OCI-LY3 (cell line): ENCODE measurements at regions not wholly inside any gene's neighbourhood (a gene's known extent, or its start where the extent isn't known, plus 50 kb on each side); places are given as distances from the start of the nearest gene placed in this dataset.

ENCODE experiments used
- H2AFZ ChIP-seq: fragments of 200-600, 300-600 bp; shearing (Covaris generic); 2 replicates; pipeline ENCODE4 v1.6.0; 2014; ENCODE audit warnings: antibody characterized with exemption, low read depth, low read length
- H3K27ac ChIP-seq: fragments of 200-600, 300-600 bp; sonication (generic); 2 replicates; pipeline ENCODE4 v1.5.1; 2014; ENCODE audit warnings: mild to moderate bottlenecking, low read length, moderate library complexity, mixed read lengths
- H3K27me3 ChIP-seq: fragments of 200-600, 300-600 bp; sonication (generic); 2 replicates; pipeline ENCODE4 v1.6.1; 2014; ENCODE audit warnings: low read depth, low read length, mixed read lengths
- H3K36me3 ChIP-seq: fragments of 200-600, 300-600 bp; sonication (generic); replicated peaks from 2 replicates; pipeline ENCODE3; 2014; ENCODE audit warnings: low read depth, low read length, mixed read lengths
- H3K4me1 ChIP-seq: fragments of 300-600, 200-600 bp; sonication (generic); 2 replicates; pipeline ENCODE4 v1.6.1; 2014; ENCODE audit warnings: low read length, mixed read lengths
- H3K4me2 ChIP-seq: fragments of 200-600, 300-600 bp; sonication (generic); 2 replicates; pipeline ENCODE4 v1.6.1; 2014; ENCODE audit warnings: low read length, mixed read lengths
- H3K4me3 ChIP-seq: fragments of 300-600, 200-600 bp; sonication (generic); 2 replicates; pipeline ENCODE4 v1.5.1; 2014; ENCODE audit warnings: antibody characterized with exemption, mild to moderate bottlenecking, low read length, moderate library complexity
- H3K79me2 ChIP-seq: fragments of 300-600, 200-600 bp; shearing (Covaris generic); 2 replicates; pipeline ENCODE4 v1.6.1; 2014; ENCODE audit warnings: mild to moderate bottlenecking, low read length, mixed read lengths
- H3K9ac ChIP-seq: fragments of 300-600, 200-600 bp; shearing (Covaris generic); 2 replicates; pipeline ENCODE4 v1.6.0; 2014; ENCODE audit warnings: mild to moderate bottlenecking, low read length, moderate library complexity
- H3K9me3 ChIP-seq: fragments of 200-600, 300-600 bp; shearing (Covaris generic); 2 replicates; pipeline ENCODE4 v1.6.1; 2014; ENCODE audit warnings: low read length, mixed read lengths; ENCODE audit not compliant: insufficient read depth
- H4K20me1 ChIP-seq: fragments of 200-600, 300-600 bp; sonication (generic); 2 replicates; pipeline ENCODE4 v1.6.1; 2016; ENCODE audit warnings: low read length, mixed read lengths; ENCODE audit not compliant: insufficient read depth
- CTCF ChIP-seq: fragments of 200-600, 300-600 bp; sonication (generic); IDR thresholded peaks from 2 replicates; pipeline ENCODE4 v1.5.1; 2014; ENCODE audit warnings: antibody characterized with exemption, low read length, low read depth
- EZH2phosphoT487 ChIP-seq: fragments of 200-600 bp; shearing (Covaris generic); IDR thresholded peaks from 2 replicates; pipeline ENCODE4 v1.6.1; 2018; ENCODE audit warnings: antibody characterized with exemption, mixed run types, low read depth

- TF ChIP-seq EZH2phosphoT487 (no peak), CTCF (no peak)
- H3K27me3 ChIP-seq: no peaks in the 10 kb centered on the region
- H3K4me2 ChIP-seq: no peak overlapping the region
- H3K4me3 ChIP-seq: no peak overlapping the region
- no peaks in the 10 kb centered on the region for H3K9me3 ChIP-seq
- no peaks in the 10 kb centered on the region for H3K36me3 ChIP-seq
- H3K27ac ChIP-seq: no peak overlapping the region
- H3K9ac ChIP-seq: no peak overlapping the region
- no peak overlapping the region for H2AFZ ChIP-seq
- no peaks in the 10 kb centered on the region for H3K79me2 ChIP-seq
- no peaks in the 10 kb centered on the region for H3K4me1 ChIP-seq
- no peaks in the 10 kb centered on the region for H4K20me1 ChIP-seq
These were observed 154.4 kb upstream of the AKR1E2 start for GRCh38 chr10:4671451-4672145.

- no peaks in the 10 kb centered on the region for H3K27me3 ChIP-seq
- no peak for TF ChIP-seq CTCF
- TF ChIP-seq EZH2phosphoT487: no peak
- H2AFZ ChIP-seq: no peak overlapping the region
- H3K36me3 ChIP-seq: no peaks in the 10 kb centered on the region
- no peak overlapping the region for H3K4me3 ChIP-seq
- H3K9me3 ChIP-seq: no peaks in the 10 kb centered on the region
- no peaks in the 10 kb centered on the region for H3K79me2 ChIP-seq
- H4K20me1 ChIP-seq: no peaks in the 10 kb centered on the region
- H3K4me1 ChIP-seq: no peaks in the 10 kb centered on the region
- no peak overlapping the region for H3K9ac ChIP-seq
- no peak overlapping the region for H3K27ac ChIP-seq
- H3K4me2 ChIP-seq: no peak overlapping the region
These were observed 155.3 kb upstream of the AKR1E2 start for GRCh38 chr10:4670737-4671136.

- Histone ChIP-seq H3K9ac (no peak overlapping the region), H3K36me3 (no peaks in the 10 kb centered on the region), H3K4me1 (no peaks in the 10 kb centered on the region), H4K20me1 (no peaks in the 10 kb centered on the region), H2AFZ (no peak overlapping the region), H3K4me2 (no peak overlapping the region), H3K4me3 (no peak overlapping the region), H3K9me3 (no peaks in the 10 kb centered on the region), H3K79me2 (no peaks in the 10 kb centered on the region), H3K27ac (no peak overlapping the region), H3K27me3 (no peaks in the 10 kb centered on the region)
- TF ChIP-seq CTCF: no peak
- TF ChIP-seq EZH2phosphoT487: no peak
These were observed 156.4 kb upstream of the AKR1E2 start for GRCh38 chr10:4669585-4669984.

- Histone ChIP-seq H2AFZ (peak overlapping the region; percentile 88), H3K9ac (peak overlapping the region; percentile 6; the same call in 1 of the 2 replicates), H3K4me2 (peak overlapping the region; percentile 47)
These were observed 162.6 kb upstream of the AKR1E2 start for GRCh38 chr10:4663162-4663992.

More at GRCh38 chr10:4663162-4663992, 162.6 kb upstream of the AKR1E2 start:
- H3K79me2 ChIP-seq: no peaks in the 10 kb centered on the region
- TF ChIP-seq CTCF (no peak), EZH2phosphoT487 (no peak)
- peak overlapping the region; percentile 30; the same call in 1 of the 2 replicates for H3K4me3 ChIP-seq
- H3K27ac ChIP-seq: no peak overlapping the region
- H3K27me3 ChIP-seq: no peaks in the 10 kb centered on the region
- H3K36me3 ChIP-seq: no peaks in the 10 kb centered on the region
- H3K4me1 ChIP-seq: peaks cover 13% of the 10 kb centered on the region
- H3K9me3 ChIP-seq: no peaks in the 10 kb centered on the region
- no peaks in the 10 kb centered on the region for H4K20me1 ChIP-seq
